Endodermal cell (in vitro differentiated cells): ENCODE measurements at regions not wholly inside any gene's neighbourhood (a gene's known extent, or its start where the extent isn't known, plus 50 kb on each side); places are given as distances from the start of the nearest gene placed in this dataset.

Experiments used
- DNase-seq: peaks from one replicate; pipeline ENCODE4 v3.0.0-alpha.2; 2017
- H3K27ac ChIP-seq: 2 replicates; pipeline ENCODE4 v1.5.1; 2013; ENCODE audit warnings: mild to moderate bottlenecking, low read depth, low read length, moderate library complexity
- H3K27me3 ChIP-seq: 2 replicates; pipeline ENCODE4 v1.6.1; 2013; ENCODE audit warnings: mild to moderate bottlenecking, low read length, moderate library complexity; ENCODE audit not compliant: insufficient read depth, control insufficient read depth, poor library complexity, severe bottlenecking
- H3K36me3 ChIP-seq: 2 replicates; pipeline ENCODE4 v1.7.0; 2013; ENCODE audit warnings: mild to moderate bottlenecking, low read length, moderate library complexity; ENCODE audit not compliant: control insufficient read depth, insufficient read depth
- H3K4me1 ChIP-seq: one replicate; pipeline ENCODE4 v1.7.0; 2013; ENCODE audit warnings: low read length; ENCODE audit not compliant: control insufficient read depth, insufficient read depth
- H3K4me3 ChIP-seq: 2 replicates; pipeline ENCODE4 v1.5.1; 2013; ENCODE audit warnings: mild to moderate bottlenecking, low read length, moderate library complexity
- H3K9ac ChIP-seq: 2 replicates; pipeline ENCODE4 v1.6.1; 2013; ENCODE audit warnings: mild to moderate bottlenecking, low read length, moderate library complexity; ENCODE audit not compliant: poor library complexity, severe bottlenecking; ENCODE audit errors: extremely low read depth
- H3K9me3 ChIP-seq: 2 replicates; pipeline ENCODE4 v1.6.1; 2013; ENCODE audit warnings: mild to moderate bottlenecking, low read length, moderate library complexity; ENCODE audit not compliant: control insufficient read depth
- H3K27ac Mint-ChIP-seq: 2 replicates; pipeline ENCODE4 v1.8.0; 2020; ENCODE audit warnings: mixed read lengths
- H3K27me3 Mint-ChIP-seq: 2 replicates; pipeline ENCODE4 v1.8.0; 2021; ENCODE audit warnings: mild to moderate bottlenecking, mixed read lengths; ENCODE audit not compliant: insufficient read depth
- H3K36me3 Mint-ChIP-seq: 2 replicates; pipeline ENCODE4 v1.8.0; 2020; ENCODE audit warnings: low read depth, mixed read lengths
- H3K4me1 Mint-ChIP-seq: 2 replicates; pipeline ENCODE4 v1.8.0; 2020; ENCODE audit warnings: mixed read lengths
- H3K4me3 Mint-ChIP-seq: 2 replicates; pipeline ENCODE4 v1.8.0; 2020; ENCODE audit warnings: mild to moderate bottlenecking, moderate library complexity, mixed read lengths
- H3K9me3 Mint-ChIP-seq: 2 replicates; pipeline ENCODE4 v1.8.0; 2020; ENCODE audit warnings: mild to moderate bottlenecking, mixed read lengths
- WGBS, 2 experiments: methylation state at CpG; one replicate each; pipeline versions ENCODE4 v1.1.5 to v1.1.7; 2013; ENCODE audit warnings: missing lambda C conversion rate in 2 of 2, mixed read lengths in 1 of 2; ENCODE audit not compliant: insufficient coverage in 1 of 2, insufficient read length in 1 of 2; 5-methylcytosine and 5-hydroxymethylcytosine counted together
- TF ChIP-seq, protein P1 (sequence below): fragments of 200-600 bp; sonication (generic); conservative IDR thresholded peaks from 2 replicates; pipeline ENCODE4 v1.5.0; 2021; ENCODE audit warnings: antibody characterized with exemption, mild to moderate bottlenecking

DNA sequence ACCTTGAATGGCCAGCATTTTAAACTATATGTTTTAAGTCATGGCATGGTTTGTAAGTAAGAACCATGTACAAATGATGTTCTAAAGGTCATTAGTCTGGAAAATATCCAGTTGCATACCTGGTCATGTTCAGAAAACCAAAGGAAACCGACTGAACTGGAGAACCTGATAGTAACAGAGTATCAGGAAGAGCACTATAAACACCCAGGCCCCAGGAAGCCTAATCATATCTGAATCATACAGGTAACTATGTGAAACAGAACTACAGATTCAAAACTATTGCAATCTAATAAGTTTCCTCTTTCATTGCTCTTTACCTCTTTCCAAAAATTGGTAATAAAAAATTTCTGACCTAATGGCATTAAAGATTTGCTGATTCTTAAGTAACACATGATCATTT lies 500.3 kb downstream of the ARHGEF28 start:
- 67 to 87% methylated on average over 1 of the region's 1 CpG for WGBS, 2 experiments
- H3K36me3 Mint-ChIP-seq: no peaks in the 10 kb centered on the region
- H3K4me3 Mint-ChIP-seq: no peak overlapping the region
- Histone ChIP-seq H3K27me3 (no peaks in the 10 kb centered on the region), H3K9ac (no peak overlapping the region), H3K4me3 (no peak overlapping the region), H3K9me3 (no peaks in the 10 kb centered on the region), H3K27ac (no peak overlapping the region), H3K4me1 (no peaks in the 10 kb centered on the region), H3K36me3 (no peaks in the 10 kb centered on the region)
- TF ChIP-seq, protein P1, sequence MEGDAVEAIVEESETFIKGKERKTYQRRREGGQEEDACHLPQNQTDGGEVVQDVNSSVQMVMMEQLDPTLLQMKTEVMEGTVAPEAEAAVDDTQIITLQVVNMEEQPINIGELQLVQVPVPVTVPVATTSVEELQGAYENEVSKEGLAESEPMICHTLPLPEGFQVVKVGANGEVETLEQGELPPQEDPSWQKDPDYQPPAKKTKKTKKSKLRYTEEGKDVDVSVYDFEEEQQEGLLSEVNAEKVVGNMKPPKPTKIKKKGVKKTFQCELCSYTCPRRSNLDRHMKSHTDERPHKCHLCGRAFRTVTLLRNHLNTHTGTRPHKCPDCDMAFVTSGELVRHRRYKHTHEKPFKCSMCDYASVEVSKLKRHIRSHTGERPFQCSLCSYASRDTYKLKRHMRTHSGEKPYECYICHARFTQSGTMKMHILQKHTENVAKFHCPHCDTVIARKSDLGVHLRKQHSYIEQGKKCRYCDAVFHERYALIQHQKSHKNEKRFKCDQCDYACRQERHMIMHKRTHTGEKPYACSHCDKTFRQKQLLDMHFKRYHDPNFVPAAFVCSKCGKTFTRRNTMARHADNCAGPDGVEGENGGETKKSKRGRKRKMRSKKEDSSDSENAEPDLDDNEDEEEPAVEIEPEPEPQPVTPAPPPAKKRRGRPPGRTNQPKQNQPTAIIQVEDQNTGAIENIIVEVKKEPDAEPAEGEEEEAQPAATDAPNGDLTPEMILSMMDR: no peak
- H3K27ac Mint-ChIP-seq: no peak overlapping the region
- H3K4me1 Mint-ChIP-seq: peaks cover 27% of the 10 kb centered on the region
- no peaks in the 10 kb centered on the region for H3K9me3 Mint-ChIP-seq
- no peaks in the 10 kb centered on the region for H3K27me3 Mint-ChIP-seq
- DNase-seq: no peak

DNA sequence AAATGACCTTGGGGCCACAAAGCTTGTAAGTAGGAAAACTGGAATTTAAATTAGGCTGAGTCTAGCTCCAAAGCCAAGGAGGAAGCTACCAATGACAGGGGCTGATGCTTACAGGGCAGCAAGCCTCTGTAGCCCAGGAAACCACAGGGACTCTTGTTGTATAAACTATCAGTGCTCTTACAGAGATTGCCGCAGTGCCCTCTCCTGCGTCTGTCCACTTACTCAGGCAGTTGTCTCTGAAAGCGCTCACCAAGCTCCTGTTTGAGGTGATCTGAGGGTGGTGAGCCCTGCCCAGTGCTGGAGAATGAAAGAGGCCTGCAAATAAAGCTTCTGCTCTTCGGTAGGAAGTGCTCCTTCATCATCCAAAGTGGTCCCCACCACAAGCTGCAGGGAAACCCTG lies 498.8 kb downstream of the ARHGEF28 start:
- Histone ChIP-seq H3K9ac (no peak overlapping the region), H3K4me1 (no peaks in the 10 kb centered on the region), H3K4me3 (no peak overlapping the region), H3K36me3 (no peaks in the 10 kb centered on the region), H3K27me3 (no peaks in the 10 kb centered on the region), H3K9me3 (peaks cover 3% of the 10 kb centered on the region), H3K27ac (no peak overlapping the region)
- TF ChIP-seq, protein P1: no peak
- H3K4me3 Mint-ChIP-seq: no peak overlapping the region
- H3K36me3 Mint-ChIP-seq: no peaks in the 10 kb centered on the region
- H3K4me1 Mint-ChIP-seq: peaks cover 38% of the 10 kb centered on the region
- H3K27me3 Mint-ChIP-seq: no peaks in the 10 kb centered on the region
- peaks cover 8% of the 10 kb centered on the region for H3K9me3 Mint-ChIP-seq
- 92 to 95% methylated on average over 3 to 4 of the region's 4 CpGs for WGBS, 2 experiments
- no peak for DNase-seq
- H3K27ac Mint-ChIP-seq: no peak overlapping the region

DNA sequence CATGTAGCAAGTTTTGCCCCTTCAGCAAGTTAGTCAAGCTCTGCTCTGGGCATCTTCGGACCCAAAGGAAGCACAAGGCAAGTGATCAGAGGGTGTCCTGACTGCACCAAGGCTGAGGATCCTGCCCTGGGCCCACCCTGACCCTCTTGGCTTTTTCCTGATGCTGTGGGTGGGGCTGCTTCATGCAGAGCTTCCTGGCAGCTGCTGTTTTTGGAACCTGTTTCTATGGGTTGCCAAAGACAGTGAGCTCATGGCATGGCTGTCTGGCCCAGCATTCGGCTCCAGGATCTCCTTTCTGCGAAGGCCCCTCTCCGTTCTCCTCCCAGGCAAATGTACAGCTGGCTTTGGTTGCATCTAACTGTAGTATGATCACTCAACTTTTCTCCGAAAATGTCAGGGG lies 497.9 kb downstream of the ARHGEF28 start:
- Histone ChIP-seq H3K9ac (no peak overlapping the region), H3K4me1 (no peaks in the 10 kb centered on the region), H3K27me3 (no peaks in the 10 kb centered on the region), H3K36me3 (no peaks in the 10 kb centered on the region), H3K4me3 (no peak overlapping the region), H3K27ac (no peak overlapping the region), H3K9me3 (peaks cover 8% of the 10 kb centered on the region)
- 74 to 100% methylated on average over 1 to 5 of the region's 5 CpGs for WGBS, 2 experiments
- Mint-ChIP-seq H3K9me3 (peaks cover 8% of the 10 kb centered on the region), H3K36me3 (no peaks in the 10 kb centered on the region), H3K4me1 (peaks cover 38% of the 10 kb centered on the region), H3K27ac (no peak overlapping the region), H3K27me3 (no peaks in the 10 kb centered on the region), H3K4me3 (no peak overlapping the region)
- TF ChIP-seq, protein P1: no peak
- DNase-seq: no peak
